Neuronal stem cell (in vitro differentiated cells): ENCODE measurements at regions not wholly inside any gene's neighbourhood (a gene's known extent, or its start where the extent isn't known, plus 50 kb on each side); places are given as distances from the start of the nearest gene placed in this dataset.

ENCODE experiments used
- DNase-seq: peaks from one replicate; pipeline ENCODE4 v3.0.0-alpha.2; 2013; ENCODE audit warnings: low spot score
- H2AFZ ChIP-seq: one replicate; pipeline ENCODE4 v1.6.1; 2013; ENCODE audit warnings: mild to moderate bottlenecking, low read length, inconsistent platforms
- H2AK5ac ChIP-seq: 2 replicates; pipeline ENCODE4 v1.6.1; 2013; ENCODE audit warnings: low read depth, mild to moderate bottlenecking, inconsistent platforms, low read length, moderate library complexity, mixed read lengths
- H2BK120ac ChIP-seq: 2 replicates; pipeline ENCODE4 v1.6.1; 2013; ENCODE audit warnings: low read depth, mild to moderate bottlenecking, inconsistent platforms, low read length, moderate library complexity, mixed read lengths
- H2BK12ac ChIP-seq: one replicate; pipeline ENCODE4 v1.6.1; 2013; ENCODE audit warnings: low read length, inconsistent platforms
- H2BK15ac ChIP-seq: 2 replicates; pipeline ENCODE4 v1.6.1; 2013; ENCODE audit warnings: mild to moderate bottlenecking, low read length, inconsistent platforms, mixed read lengths
- H2BK5ac ChIP-seq: one replicate; pipeline ENCODE4 v1.6.1; 2013; ENCODE audit warnings: inconsistent platforms, mild to moderate bottlenecking, low read length, moderate library complexity
- H3K14ac ChIP-seq: one replicate; pipeline ENCODE4 v1.6.1; 2013; ENCODE audit warnings: low read length, inconsistent platforms
- H3K18ac ChIP-seq: 2 replicates; pipeline ENCODE4 v1.6.1; 2013; ENCODE audit warnings: low read length, inconsistent platforms
- H3K23ac ChIP-seq: 2 replicates; pipeline ENCODE4 v1.6.1; 2013; ENCODE audit warnings: low read depth, mild to moderate bottlenecking, mixed read lengths, low read length, inconsistent platforms; ENCODE audit not compliant: poor library complexity
- H3K27ac ChIP-seq: replicated peaks from 3 replicates; pipeline ENCODE4 v1.5.1; 2013; ENCODE audit warnings: low read length, inconsistent platforms
- H3K27me3 ChIP-seq, 3 experiments: 2 replicates each; pipeline ENCODE4 v1.6.1; 2013; ENCODE audit warnings: low read length in 3 of 3, mild to moderate bottlenecking in 2 of 3, inconsistent platforms in 1 of 3, low read depth in 1 of 3, mixed read lengths in 1 of 3, moderate library complexity in 1 of 3; ENCODE audit not compliant: control insufficient read depth in 3 of 3, insufficient read depth in 3 of 3
- H3K36me3 ChIP-seq, 2 donors: replicated peaks in 1 of 2; 2 replicates each; pipeline ENCODE4 v1.6.1; 2013; ENCODE audit warnings: low read length in 2 of 2; ENCODE audit not compliant: control insufficient read depth in 2 of 2, insufficient read depth in 2 of 2
- H3K4ac ChIP-seq: 2 replicates; pipeline ENCODE4 v1.6.1; 2013; ENCODE audit warnings: inconsistent platforms, mild to moderate bottlenecking, low read length, moderate library complexity
- H3K4me1 ChIP-seq, 2 donors: 1 replicate in 1 of 2; 2 replicates in 1 of 2; pipeline ENCODE4 v1.6.1; 2013; ENCODE audit warnings: low read length in 2 of 2, low read depth in 1 of 2; ENCODE audit not compliant: control insufficient read depth in 2 of 2, insufficient read depth in 1 of 2
- H3K4me2 ChIP-seq: one replicate; pipeline ENCODE4 v1.6.1; 2013; ENCODE audit warnings: mild to moderate bottlenecking, low read length, inconsistent platforms; ENCODE audit not compliant: insufficient read depth, poor library complexity, severe bottlenecking
- H3K4me3 ChIP-seq, 2 donors: 2 replicates each; pipeline ENCODE4 v1.5.1; 2013; ENCODE audit warnings: low read length in 2 of 2, mild to moderate bottlenecking in 2 of 2, inconsistent platforms in 1 of 2, moderate library complexity in 1 of 2
- H3K79me1 ChIP-seq: one replicate; pipeline ENCODE4 v1.6.1; 2013; ENCODE audit warnings: low read depth, mild to moderate bottlenecking, inconsistent platforms, low read length, moderate library complexity
- H3K9ac ChIP-seq: one replicate; pipeline ENCODE4 v1.6.1; 2013; ENCODE audit warnings: mild to moderate bottlenecking, low read depth, low read length, inconsistent platforms; ENCODE audit not compliant: poor library complexity
- H3K9me3 ChIP-seq, 2 donors: replicated peaks in 1 of 2; 2 replicates each; pipeline versions ENCODE3 to v1.6.1; 2013; ENCODE audit warnings: low read length in 2 of 2, mild to moderate bottlenecking in 2 of 2, inconsistent platforms in 1 of 2, low read depth in 1 of 2, mixed read lengths in 1 of 2, moderate library complexity in 1 of 2; ENCODE audit not compliant: control insufficient read depth in 2 of 2, insufficient read depth in 1 of 2
- H4K8ac ChIP-seq: one replicate; pipeline ENCODE4 v1.6.1; 2013; ENCODE audit warnings: low read depth, mild to moderate bottlenecking, inconsistent platforms, low read length, moderate library complexity
- H4K91ac ChIP-seq: one replicate; pipeline ENCODE4 v1.6.1; 2013; ENCODE audit warnings: low read length, low read depth, mild to moderate bottlenecking, inconsistent platforms; ENCODE audit not compliant: poor library complexity
- WGBS, 2 donors: extraction: QIAGEN DNeasy Blood & Tissue Kit; methylation state at CpG; one replicate each; pipeline ENCODE4 v1.1.7; 2013; ENCODE audit warnings: missing lambda C conversion rate in 2 of 2, mixed read lengths in 1 of 2; ENCODE audit not compliant: insufficient read length in 2 of 2, insufficient replicate concordance in 1 of 2; ENCODE audit errors: extremely low coverage in 2 of 2; 5-methylcytosine and 5-hydroxymethylcytosine counted together

DNA sequence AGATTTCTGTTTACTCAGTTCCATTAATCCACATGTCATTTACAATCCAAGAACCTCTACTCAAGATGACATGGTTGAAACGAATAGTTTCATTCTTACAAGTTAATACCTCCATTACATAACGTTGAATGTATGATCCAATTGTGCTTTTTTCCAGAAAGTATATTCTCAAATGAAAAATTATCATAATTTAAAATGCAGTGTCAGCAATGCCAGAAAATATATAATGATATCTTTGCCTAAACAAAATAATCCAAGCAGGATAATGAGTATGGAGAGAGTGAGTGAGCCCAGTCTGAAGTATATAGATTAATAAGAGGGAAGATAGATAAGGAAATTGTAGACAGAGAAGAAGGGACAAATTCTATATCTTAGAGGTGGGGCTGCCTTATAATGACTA is 505.0 kb downstream of the CENPC start:
- Histone ChIP-seq H2BK15ac (no peak overlapping the region), H4K8ac (no peak overlapping the region), H2BK12ac (no peak overlapping the region), H3K4me2 (no peak overlapping the region), H3K9ac (no peak overlapping the region), H3K4me3 (no peak overlapping the region), H3K79me1 (no peaks in the 10 kb centered on the region), H3K27me3 (no peaks in the 10 kb centered on the region), H3K23ac (no peak overlapping the region), H2AFZ (no peak overlapping the region), H3K14ac (no peak overlapping the region), H2BK5ac (no peak overlapping the region), H3K18ac (no peak overlapping the region), H3K4ac (no peak overlapping the region), H3K36me3 (no peaks in the 10 kb centered on the region), H4K91ac (no peak overlapping the region), H3K27ac (no peak overlapping the region), H3K4me1 (no peaks in the 10 kb centered on the region), H2AK5ac (no peak overlapping the region), H2BK120ac (no peak overlapping the region), H3K9me3 (no peaks in the 10 kb centered on the region)
- no CpG with 5 or more reads among the region's 2 CpGs for WGBS, 2 donors
- no peak for DNase-seq

DNA sequence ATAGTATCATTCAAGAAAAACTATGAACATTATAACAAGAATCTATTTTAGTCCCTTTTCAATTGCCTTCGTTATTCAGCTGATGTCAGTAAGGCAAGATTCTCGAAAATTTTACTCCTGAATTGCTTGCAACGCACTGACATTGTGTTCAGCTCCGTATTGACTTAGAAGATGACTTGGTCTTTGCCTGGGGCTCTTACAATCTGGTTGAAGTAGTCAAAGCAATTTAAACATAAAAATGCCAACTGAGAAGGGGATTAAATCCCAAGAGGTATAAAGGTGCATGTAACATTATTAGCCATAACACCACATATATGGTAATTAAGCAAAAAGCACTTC is 507.1 kb downstream of the CENPC start:
- WGBS, 2 donors, result no CpG with 5 or more reads among the region's 4 CpGs

GRCh38 chr4:67037504-67038227 is 507.6 kb downstream of the CENPC start:
- Histone ChIP-seq H3K18ac (no peak overlapping the region), H2AK5ac (no peak overlapping the region), H3K4ac (no peak overlapping the region), H3K23ac (no peak overlapping the region), H3K27ac (no peak overlapping the region), H3K4me3 (no peak overlapping the region), H3K14ac (no peak overlapping the region), H2AFZ (no peak overlapping the region), H2BK5ac (no peak overlapping the region), H3K9me3 (no peaks in the 10 kb centered on the region), H4K91ac (no peak overlapping the region), H2BK120ac (no peak overlapping the region), H4K8ac (no peak overlapping the region), H3K4me2 (no peak overlapping the region), H3K36me3 (no peaks in the 10 kb centered on the region), H3K4me1 (no peaks in the 10 kb centered on the region), H2BK12ac (no peak overlapping the region), H3K79me1 (no peaks in the 10 kb centered on the region), H3K27me3 (no peaks in the 10 kb centered on the region), H2BK15ac (no peak overlapping the region), H3K9ac (no peak overlapping the region)
- no peak for DNase-seq

More for the DNA sequence above, 507.1 kb downstream of the CENPC start:
- Histone ChIP-seq H3K14ac (no peak overlapping the region), H3K4me3 (no peak overlapping the region), H2BK15ac (no peak overlapping the region), H2AK5ac (no peak overlapping the region), H3K23ac (no peak overlapping the region), H3K4ac (no peak overlapping the region), H3K27me3 (no peaks in the 10 kb centered on the region), H2BK5ac (no peak overlapping the region), H3K36me3 (no peaks in the 10 kb centered on the region), H3K79me1 (no peaks in the 10 kb centered on the region), H3K9ac (no peak overlapping the region), H4K91ac (no peak overlapping the region), H4K8ac (no peak overlapping the region), H2BK12ac (no peak overlapping the region), H3K27ac (no peak overlapping the region), H2AFZ (no peak overlapping the region), H3K4me2 (no peak overlapping the region), H3K18ac (no peak overlapping the region), H2BK120ac (no peak overlapping the region), H3K9me3 (no peaks in the 10 kb centered on the region), H3K4me1 (no peaks in the 10 kb centered on the region)
- no peak for DNase-seq

- Histone ChIP-seq H4K8ac (no peak overlapping the region), H2BK5ac (no peak overlapping the region), H3K27ac (no peak overlapping the region), H3K14ac (no peak overlapping the region), H3K18ac (no peak overlapping the region), H2AK5ac (no peak overlapping the region), H4K91ac (no peak overlapping the region), H3K4me3 (no peak overlapping the region), H2BK12ac (no peak overlapping the region), H3K79me1 (no peaks in the 10 kb centered on the region), H3K9me3 (no peaks in the 10 kb centered on the region), H2AFZ (no peak overlapping the region), H3K4me2 (no peak overlapping the region), H3K4me1 (no peaks in the 10 kb centered on the region), H3K9ac (no peak overlapping the region), H2BK15ac (no peak overlapping the region), H2BK120ac (no peak overlapping the region), H3K4ac (no peak overlapping the region), H3K36me3 (no peaks in the 10 kb centered on the region), H3K27me3 (no peaks in the 10 kb centered on the region), H3K23ac (no peak overlapping the region)
- DNase-seq, result no peak
These were observed 508.5 kb downstream of the CENPC start for GRCh38 chr4:67036791-67037190.
